Osteocyte (in vitro differentiated cells): ENCODE measurements at regions not wholly inside any gene's neighbourhood (a gene's known extent, or its start where the extent isn't known, plus 50 kb on each side); places are given as distances from the start of the nearest gene placed in this dataset.

Source experiments
- DNase-seq: peaks from one replicate; pipeline ENCODE4 v3.0.0; 2021; ENCODE audit warnings: mixed read lengths; ENCODE audit not compliant: unreplicated experiment; ENCODE audit errors: extremely low spot score
- H3K27ac Mint-ChIP-seq: one replicate; pipeline ENCODE4 v1.8.0; 2021; ENCODE audit warnings: mild to moderate bottlenecking, mixed read lengths; ENCODE audit not compliant: unreplicated experiment
- H3K27me3 Mint-ChIP-seq: one replicate; pipeline ENCODE4 v1.8.0; 2021; ENCODE audit warnings: mixed read lengths; ENCODE audit not compliant: unreplicated experiment
- H3K36me3 Mint-ChIP-seq: one replicate; pipeline ENCODE4 v1.8.0; 2021; ENCODE audit warnings: mixed read lengths; ENCODE audit not compliant: unreplicated experiment
- H3K4me1 Mint-ChIP-seq: one replicate; pipeline ENCODE4 v1.8.0; 2021; ENCODE audit warnings: mixed read lengths; ENCODE audit not compliant: unreplicated experiment
- H3K4me3 Mint-ChIP-seq: one replicate; pipeline ENCODE4 v1.8.0; 2021; ENCODE audit warnings: mild to moderate bottlenecking, moderate library complexity, mixed read lengths; ENCODE audit not compliant: unreplicated experiment
- H3K9me3 Mint-ChIP-seq: one replicate; pipeline ENCODE4 v1.8.0; 2021; ENCODE audit warnings: mixed read lengths; ENCODE audit not compliant: unreplicated experiment
- TF ChIP-seq, protein P1 (sequence below): fragments of 200-600 bp; sonication (generic); IDR thresholded peaks from 2 replicates; pipeline ENCODE4 v1.5.0; 2021; ENCODE audit warnings: antibody characterized with exemption, mild to moderate bottlenecking, moderate library complexity

DNA sequence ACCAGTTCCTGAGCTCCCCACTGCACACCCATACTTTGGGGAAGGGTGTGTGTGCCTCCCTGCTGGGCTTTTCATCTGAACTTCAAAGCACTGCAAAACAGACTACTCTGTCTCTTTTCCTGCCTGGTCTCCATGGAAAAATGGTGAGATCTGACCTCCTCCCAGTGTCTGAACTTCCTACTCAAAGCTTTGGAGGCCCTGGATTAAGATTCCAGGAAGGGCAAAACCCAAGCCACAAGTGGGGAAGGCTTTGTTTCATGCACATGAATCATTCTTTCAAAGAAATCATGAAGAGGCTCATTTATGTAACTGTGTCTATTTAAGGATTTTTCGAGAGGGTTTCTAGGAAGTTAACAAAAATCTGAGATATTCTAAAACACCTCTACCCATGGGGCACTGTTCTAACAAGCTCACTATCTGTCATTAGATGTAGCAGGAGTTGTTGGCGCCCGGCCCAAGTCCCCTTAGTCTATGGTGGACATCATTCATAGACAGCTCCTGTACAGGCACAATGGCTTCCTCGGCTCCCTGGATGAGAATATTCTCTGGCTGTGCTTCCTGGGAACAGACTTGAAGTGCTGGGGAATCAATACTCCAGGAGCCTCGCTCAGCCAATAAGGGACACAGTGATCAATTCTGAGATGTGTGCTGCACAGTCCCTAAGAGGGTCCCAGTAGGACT, 224.0 kb downstream of the KTN1 start:
- Mint-ChIP-seq H3K27ac (no peak overlapping the region), H3K9me3 (no peaks in the 10 kb centered on the region)
- DNase-seq, result no peak

GRCh38 chr14:55805250-55805649, 225.2 kb downstream of the KTN1 start:
- H3K36me3 Mint-ChIP-seq, result no peaks in the 10 kb centered on the region
- no peak overlapping the region for H3K27ac Mint-ChIP-seq
- H3K27me3 Mint-ChIP-seq, result peaks cover 3% of the 10 kb centered on the region
- peaks cover 5% of the 10 kb centered on the region for H3K9me3 Mint-ChIP-seq
- H3K4me1 Mint-ChIP-seq, result peaks cover 2% of the 10 kb centered on the region
- TF ChIP-seq, protein P1, sequence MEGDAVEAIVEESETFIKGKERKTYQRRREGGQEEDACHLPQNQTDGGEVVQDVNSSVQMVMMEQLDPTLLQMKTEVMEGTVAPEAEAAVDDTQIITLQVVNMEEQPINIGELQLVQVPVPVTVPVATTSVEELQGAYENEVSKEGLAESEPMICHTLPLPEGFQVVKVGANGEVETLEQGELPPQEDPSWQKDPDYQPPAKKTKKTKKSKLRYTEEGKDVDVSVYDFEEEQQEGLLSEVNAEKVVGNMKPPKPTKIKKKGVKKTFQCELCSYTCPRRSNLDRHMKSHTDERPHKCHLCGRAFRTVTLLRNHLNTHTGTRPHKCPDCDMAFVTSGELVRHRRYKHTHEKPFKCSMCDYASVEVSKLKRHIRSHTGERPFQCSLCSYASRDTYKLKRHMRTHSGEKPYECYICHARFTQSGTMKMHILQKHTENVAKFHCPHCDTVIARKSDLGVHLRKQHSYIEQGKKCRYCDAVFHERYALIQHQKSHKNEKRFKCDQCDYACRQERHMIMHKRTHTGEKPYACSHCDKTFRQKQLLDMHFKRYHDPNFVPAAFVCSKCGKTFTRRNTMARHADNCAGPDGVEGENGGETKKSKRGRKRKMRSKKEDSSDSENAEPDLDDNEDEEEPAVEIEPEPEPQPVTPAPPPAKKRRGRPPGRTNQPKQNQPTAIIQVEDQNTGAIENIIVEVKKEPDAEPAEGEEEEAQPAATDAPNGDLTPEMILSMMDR, result no peak
- no peak overlapping the region for H3K4me3 Mint-ChIP-seq
- no peak for DNase-seq

More for the DNA sequence above, 224.0 kb downstream of the KTN1 start:
- Mint-ChIP-seq H3K4me1 (peaks cover 2% of the 10 kb centered on the region), H3K4me3 (no peak overlapping the region), H3K27me3 (peaks cover 3% of the 10 kb centered on the region), H3K36me3 (no peaks in the 10 kb centered on the region)
- TF ChIP-seq, protein P1, result no peak

DNA sequence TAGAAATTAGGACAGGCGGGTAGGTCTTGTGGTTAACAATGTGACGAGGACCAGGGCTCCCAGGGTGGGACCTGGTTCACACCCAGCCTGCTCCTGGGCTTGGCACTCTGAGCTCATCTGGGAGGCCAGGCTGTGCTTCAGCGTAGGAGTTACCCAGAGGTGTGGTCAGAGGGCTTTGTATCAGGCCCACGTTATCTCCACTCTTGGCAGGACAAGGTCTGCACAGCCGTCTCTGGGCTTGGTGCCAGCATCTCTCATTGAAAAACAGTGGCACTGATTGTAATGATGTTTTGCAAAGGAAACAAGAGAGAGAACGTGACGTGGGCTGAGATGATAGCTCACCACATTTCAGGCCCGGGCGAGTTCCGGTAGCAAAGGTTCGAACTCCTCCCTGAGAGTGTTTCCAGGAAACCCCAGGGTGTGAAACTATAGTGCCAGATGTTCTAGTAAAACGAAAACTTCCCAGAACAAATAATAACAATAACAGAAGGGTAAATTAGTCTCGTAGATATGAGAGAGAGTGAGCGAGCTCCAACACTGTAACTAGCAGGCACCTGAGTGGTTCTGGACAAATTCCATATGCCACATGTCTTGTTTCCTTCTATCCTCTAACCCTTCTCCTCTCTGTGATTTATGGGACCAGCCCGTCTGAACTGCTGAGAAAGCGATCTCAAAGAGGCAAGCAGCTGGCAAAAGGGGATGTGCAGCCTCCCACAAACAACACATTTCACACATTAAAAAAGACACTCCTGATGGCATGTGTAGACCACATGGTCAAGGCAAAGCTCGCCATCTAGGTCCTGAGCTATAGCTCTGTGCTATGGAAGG, 227.3 kb downstream of the KTN1 start:
- no peak for DNase-seq
- TF ChIP-seq, protein P1, result no peak

GRCh38 chr14:55807881-55808379, 227.9 kb downstream of the KTN1 start:
- H3K27ac Mint-ChIP-seq, result no peak overlapping the region
- H3K4me1 Mint-ChIP-seq, result peaks cover 2% of the 10 kb centered on the region
- H3K27me3 Mint-ChIP-seq, result peaks cover 7% of the 10 kb centered on the region
- TF ChIP-seq, protein P1, result no peak
- peaks cover 11% of the 10 kb centered on the region for H3K9me3 Mint-ChIP-seq
- no peak overlapping the region for H3K4me3 Mint-ChIP-seq
- no peaks in the 10 kb centered on the region for H3K36me3 Mint-ChIP-seq
- DNase-seq, result no peak

More for the DNA sequence above, 227.3 kb downstream of the KTN1 start:
- Mint-ChIP-seq H3K36me3 (no peaks in the 10 kb centered on the region), H3K27me3 (peaks cover 7% of the 10 kb centered on the region), H3K9me3 (peaks cover 11% of the 10 kb centered on the region), H3K27ac (no peak overlapping the region), H3K4me3 (no peak overlapping the region), H3K4me1 (peaks cover 2% of the 10 kb centered on the region)

DNA sequence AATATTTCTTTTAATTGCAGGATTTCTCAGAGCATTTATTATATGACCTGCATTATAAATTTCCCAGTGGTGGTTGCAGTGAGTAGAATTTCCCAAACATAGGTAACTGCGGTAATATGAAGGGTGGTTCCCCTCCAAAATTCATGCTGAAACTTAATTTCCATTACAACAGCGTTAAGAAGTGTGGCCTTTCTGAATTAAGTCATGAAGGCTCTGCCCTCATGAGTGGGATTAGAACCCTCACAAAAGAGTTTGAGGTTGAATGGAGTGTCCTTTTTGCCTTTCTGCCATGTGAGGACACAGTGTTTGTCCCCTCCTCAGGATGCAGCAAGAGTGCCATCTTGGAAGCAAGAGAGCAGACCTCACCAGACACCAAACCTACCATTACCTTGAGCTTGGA, 233.6 kb downstream of the KTN1 start:
- H3K36me3 Mint-ChIP-seq, result no peaks in the 10 kb centered on the region

More for the DNA sequence above, 233.6 kb downstream of the KTN1 start:
- Mint-ChIP-seq H3K27ac (no peak overlapping the region), H3K27me3 (peaks cover 4% of the 10 kb centered on the region), H3K9me3 (peaks cover 16% of the 10 kb centered on the region), H3K4me3 (no peak overlapping the region), H3K4me1 (peaks cover 10% of the 10 kb centered on the region)
- TF ChIP-seq, protein P1, result no peak
- no peak for DNase-seq
